PC-9 (cell line): ENCODE measurements at regions not wholly inside any gene's neighbourhood (a gene's known extent, or its start where the extent isn't known, plus 50 kb on each side); places are given as distances from the start of the nearest gene placed in this dataset.

Experiments used
- CTCF ChIP-seq: fragments of 200-600 bp; sonication (generic); conservative IDR thresholded peaks from 2 replicates; pipeline ENCODE4 v1.6.1; 2017; ENCODE audit warnings: mixed run types, antibody characterized with exemption, mild to moderate bottlenecking, moderate library complexity
- EZH2 ChIP-seq: fragments of 200-600 bp; sonication (generic); IDR thresholded peaks from 2 replicates; pipeline ENCODE4 v1.8.0; 2017; ENCODE audit warnings: antibody characterized with exemption, low read depth

- TF ChIP-seq CTCF (no peak), EZH2 (no peak)
Observed at GRCh38 chr2:173614265-173614930, 259.7 kb downstream of the CDCA7 start.
